SU-DHL-6 (cell line): ENCODE measurements at regions not wholly inside any gene's neighbourhood (a gene's known extent, or its start where the extent isn't known, plus 50 kb on each side); places are given as distances from the start of the nearest gene placed in this dataset.

Experiments used
- CTCF ChIP-seq: fragments of 200-600 bp; sonication (generic); IDR thresholded peaks from one replicate; pipeline ENCODE4 v1.5.1; 2017; ENCODE audit warnings: antibody characterized with exemption, mild to moderate bottlenecking, low read length, moderate library complexity; ENCODE audit not compliant: insufficient read depth, poor library complexity, severe bottlenecking
- EZH2phosphoT487 ChIP-seq: fragments of 200-600 bp; sonication (generic), shearing (Covaris generic); conservative IDR thresholded peaks from 2 replicates; pipeline ENCODE4 v1.6.1; 2018; ENCODE audit warnings: mild to moderate bottlenecking, antibody characterized with exemption, low read length, moderate library complexity, mixed read lengths

DNA sequence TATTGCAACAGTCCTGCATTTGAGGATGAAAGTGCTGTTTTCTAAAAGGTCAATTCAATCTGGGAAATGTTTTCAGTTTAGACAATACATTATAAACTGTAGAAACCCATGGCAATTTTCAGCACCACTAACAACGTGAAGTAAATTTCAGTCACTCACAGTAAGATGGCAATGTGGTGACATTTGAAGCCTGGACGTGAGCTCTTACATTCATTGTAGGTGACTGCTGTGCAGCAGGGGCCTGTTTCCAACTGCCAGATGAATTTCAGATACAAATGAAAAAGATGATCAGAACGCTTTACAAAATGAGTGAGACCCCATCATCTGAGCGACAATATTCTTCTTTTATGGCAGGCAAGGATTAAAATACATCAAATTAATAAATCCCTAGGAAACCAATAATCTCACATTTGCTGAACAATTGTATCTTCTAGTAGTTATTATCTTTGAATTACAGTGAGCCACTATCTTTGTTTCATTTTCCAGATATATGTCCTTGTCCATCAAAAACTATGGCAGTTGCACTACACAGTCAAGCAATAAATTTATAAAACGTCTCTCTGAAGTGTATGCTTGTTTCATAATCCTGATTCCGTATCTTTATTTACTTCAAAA is 1816.8 kb downstream of the OLFM4 start:
- no peak for TF ChIP-seq CTCF
- no peak for TF ChIP-seq EZH2phosphoT487
